Nephron (organoid): ENCODE measurements at regions not wholly inside any gene's neighbourhood (a gene's known extent, or its start where the extent isn't known, plus 50 kb on each side); places are given as distances from the start of the nearest gene placed in this dataset.

ENCODE experiments used
- H3K27ac Mint-ChIP-seq, 3 experiments: 2 replicates each; pipeline ENCODE4 v1.8.0; 2020; ENCODE audit warnings: mixed read lengths in 3 of 3, mild to moderate bottlenecking in 2 of 3, moderate library complexity in 1 of 3
- H3K27me3 Mint-ChIP-seq: 2 replicates; pipeline ENCODE4 v1.8.0; 2021; ENCODE audit warnings: low read depth, mild to moderate bottlenecking, moderate library complexity, mixed read lengths
- H3K36me3 Mint-ChIP-seq: 2 replicates; pipeline ENCODE4 v1.8.0; 2020; ENCODE audit warnings: low read depth, mixed read lengths
- H3K4me1 Mint-ChIP-seq: 2 replicates; pipeline ENCODE4 v1.8.0; 2020; ENCODE audit warnings: mixed read lengths
- H3K4me3 Mint-ChIP-seq, 3 experiments: 2 replicates each; pipeline ENCODE4 v1.8.0; 2020; ENCODE audit warnings: mild to moderate bottlenecking in 3 of 3, mixed read lengths in 3 of 3, moderate library complexity in 2 of 3
- H3K9me3 Mint-ChIP-seq: 2 replicates; pipeline ENCODE4 v1.8.0; 2020; ENCODE audit warnings: mixed read lengths
- TF ChIP-seq, protein P1 (sequence below), 3 experiments: fragments of 200-600 bp; sonication (generic); IDR thresholded peaks; one replicate each; pipeline ENCODE4 v1.5.0; 2021; ENCODE audit warnings: antibody characterized with exemption in 3 of 3; ENCODE audit not compliant: unreplicated experiment in 3 of 3

- no peak overlapping the region for H3K4me3 Mint-ChIP-seq
- no peaks in the 10 kb centered on the region for H3K27me3 Mint-ChIP-seq
- TF ChIP-seq, protein P1, sequence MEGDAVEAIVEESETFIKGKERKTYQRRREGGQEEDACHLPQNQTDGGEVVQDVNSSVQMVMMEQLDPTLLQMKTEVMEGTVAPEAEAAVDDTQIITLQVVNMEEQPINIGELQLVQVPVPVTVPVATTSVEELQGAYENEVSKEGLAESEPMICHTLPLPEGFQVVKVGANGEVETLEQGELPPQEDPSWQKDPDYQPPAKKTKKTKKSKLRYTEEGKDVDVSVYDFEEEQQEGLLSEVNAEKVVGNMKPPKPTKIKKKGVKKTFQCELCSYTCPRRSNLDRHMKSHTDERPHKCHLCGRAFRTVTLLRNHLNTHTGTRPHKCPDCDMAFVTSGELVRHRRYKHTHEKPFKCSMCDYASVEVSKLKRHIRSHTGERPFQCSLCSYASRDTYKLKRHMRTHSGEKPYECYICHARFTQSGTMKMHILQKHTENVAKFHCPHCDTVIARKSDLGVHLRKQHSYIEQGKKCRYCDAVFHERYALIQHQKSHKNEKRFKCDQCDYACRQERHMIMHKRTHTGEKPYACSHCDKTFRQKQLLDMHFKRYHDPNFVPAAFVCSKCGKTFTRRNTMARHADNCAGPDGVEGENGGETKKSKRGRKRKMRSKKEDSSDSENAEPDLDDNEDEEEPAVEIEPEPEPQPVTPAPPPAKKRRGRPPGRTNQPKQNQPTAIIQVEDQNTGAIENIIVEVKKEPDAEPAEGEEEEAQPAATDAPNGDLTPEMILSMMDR (IDR thresholded peaks at IDR 0.05; ENCODE audit: unreplicated experiment in 3 of 3): no peak
- no peaks in the 10 kb centered on the region for H3K36me3 Mint-ChIP-seq
- no peak overlapping the region for H3K27ac Mint-ChIP-seq
- no peaks in the 10 kb centered on the region for H3K4me1 Mint-ChIP-seq
- peaks cover 12% of the 10 kb centered on the region for H3K9me3 Mint-ChIP-seq
Measured at GRCh38 chr2:13651684-13652131, 935.0 kb downstream of the TRIB2 start.

DNA sequence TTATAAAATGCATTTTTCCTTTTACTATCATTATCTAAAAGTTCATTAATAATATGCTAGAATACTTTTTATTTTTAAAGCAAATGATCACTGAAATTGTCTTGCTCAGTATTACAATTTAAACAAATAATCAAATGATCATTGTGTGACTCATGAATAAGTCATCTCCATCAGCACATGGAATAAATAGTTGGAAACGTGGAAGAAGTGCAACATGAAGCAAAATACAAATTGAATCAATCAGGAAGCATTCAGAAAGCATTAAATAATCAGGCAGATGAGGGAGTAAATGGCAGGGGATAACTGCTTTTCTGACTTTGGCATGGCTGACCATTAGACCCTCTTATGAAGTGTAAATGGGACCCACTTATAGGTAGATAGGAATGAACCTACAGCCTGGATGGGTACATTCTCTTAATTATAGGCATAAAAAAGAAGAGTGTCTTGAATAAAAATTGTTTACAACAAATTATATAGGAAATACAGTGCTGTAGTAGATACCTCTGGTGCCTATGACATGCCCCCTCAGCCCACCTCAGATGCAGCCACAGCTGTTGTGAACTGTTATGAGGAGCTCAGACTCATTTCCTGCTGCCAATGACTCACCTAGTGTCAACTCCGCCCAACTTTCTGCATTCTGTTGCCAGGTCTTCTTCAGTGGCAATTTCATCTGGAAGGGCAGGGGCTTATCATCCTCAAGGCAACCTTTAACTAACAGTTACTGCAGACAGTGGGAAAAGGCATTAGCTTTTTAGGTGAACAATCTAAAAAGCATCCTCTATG, 936.0 kb downstream of the TRIB2 start:
- H3K4me1 Mint-ChIP-seq: no peaks in the 10 kb centered on the region
- no peak overlapping the region for H3K4me3 Mint-ChIP-seq
- H3K27ac Mint-ChIP-seq: no peak overlapping the region
- TF ChIP-seq, protein P1 (IDR thresholded peaks at IDR 0.05; ENCODE audit: unreplicated experiment in 3 of 3): no peak
- no peaks in the 10 kb centered on the region for H3K36me3 Mint-ChIP-seq
- peaks cover 12% of the 10 kb centered on the region for H3K9me3 Mint-ChIP-seq
- H3K27me3 Mint-ChIP-seq: no peaks in the 10 kb centered on the region

GRCh38 chr2:13654416-13654815, 937.7 kb downstream of the TRIB2 start:
- TF ChIP-seq, protein P1 (IDR thresholded peaks at IDR 0.05; ENCODE audit: unreplicated experiment in 3 of 3): no peak
- Mint-ChIP-seq H3K27me3 (no peaks in the 10 kb centered on the region), H3K4me1 (no peaks in the 10 kb centered on the region), H3K36me3 (no peaks in the 10 kb centered on the region), H3K9me3 (peaks cover 10% of the 10 kb centered on the region), H3K4me3 (no peak overlapping the region), H3K27ac (no peak overlapping the region)

- Mint-ChIP-seq H3K4me1 (no peaks in the 10 kb centered on the region), H3K27ac (no peak overlapping the region), H3K27me3 (no peaks in the 10 kb centered on the region), H3K36me3 (no peaks in the 10 kb centered on the region), H3K9me3 (peaks cover 6% of the 10 kb centered on the region), H3K4me3 (no peak overlapping the region)
- TF ChIP-seq, protein P1 (IDR thresholded peaks at IDR 0.05; ENCODE audit: unreplicated experiment in 3 of 3): no peak
Measured at GRCh38 chr2:13660231-13660630, 943.5 kb downstream of the TRIB2 start.

- Mint-ChIP-seq H3K27ac (no peak overlapping the region), H3K4me3 (no peak overlapping the region), H3K27me3 (no peaks in the 10 kb centered on the region), H3K4me1 (no peaks in the 10 kb centered on the region), H3K36me3 (no peaks in the 10 kb centered on the region), H3K9me3 (peaks cover 6% of the 10 kb centered on the region)
- TF ChIP-seq, protein P1 (IDR thresholded peaks at IDR 0.05; ENCODE audit: unreplicated experiment in 3 of 3): no peak
Measured at GRCh38 chr2:13662055-13662454, 945.3 kb downstream of the TRIB2 start.
